HG02642 (cell line): ENCODE measurements at regions not wholly inside any gene's neighbourhood (a gene's known extent, or its start where the extent isn't known, plus 50 kb on each side); places are given as distances from the start of the nearest gene placed in this dataset.
"Not testable (repeated sequence)": the region's sequence is repeated elsewhere in the genome, so short reads cannot be mapped to it uniquely, and the experiment has no call there.

ENCODE experiments used
- ATAC-seq: cut with Tn5 transposase; IDR thresholded peaks from one replicate; pipeline ENCODE4 v1.9.1; 2021; ENCODE audit warnings: mild to moderate bottlenecking; ENCODE audit not compliant: unreplicated experiment, poor library complexity

- ATAC-seq: no peak
These were observed 50.4 kb upstream of the RAPH1 start for GRCh38 chr2:203585516-203585915.

GRCh38 chr2:203586206-203586605 is 51.1 kb upstream of the RAPH1 start:
- ATAC-seq: no peak

- no peak for ATAC-seq
These were observed 51.6 kb upstream of the RAPH1 start for GRCh38 chr2:203586696-203587095.

DNA sequence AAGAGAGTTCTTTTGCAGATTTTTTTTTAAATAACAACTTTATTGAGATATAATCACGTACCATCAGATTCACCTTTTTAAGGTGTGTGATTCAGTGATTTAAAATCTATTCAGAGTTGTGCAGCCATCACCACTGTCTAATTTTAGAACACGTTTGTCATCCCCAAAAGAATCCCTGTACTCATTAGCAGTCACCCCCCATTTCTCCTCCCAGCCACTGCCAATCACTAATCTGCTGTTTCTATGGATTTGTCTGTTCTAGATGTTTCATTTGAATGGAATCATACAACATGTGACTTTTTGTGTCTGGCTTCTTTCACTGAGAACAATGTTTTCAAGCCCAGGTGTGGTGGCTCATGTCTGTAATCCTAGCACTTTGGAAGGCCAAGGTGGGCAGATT is 55.4 kb upstream of the RAPH1 start:
- no peak for ATAC-seq

DNA sequence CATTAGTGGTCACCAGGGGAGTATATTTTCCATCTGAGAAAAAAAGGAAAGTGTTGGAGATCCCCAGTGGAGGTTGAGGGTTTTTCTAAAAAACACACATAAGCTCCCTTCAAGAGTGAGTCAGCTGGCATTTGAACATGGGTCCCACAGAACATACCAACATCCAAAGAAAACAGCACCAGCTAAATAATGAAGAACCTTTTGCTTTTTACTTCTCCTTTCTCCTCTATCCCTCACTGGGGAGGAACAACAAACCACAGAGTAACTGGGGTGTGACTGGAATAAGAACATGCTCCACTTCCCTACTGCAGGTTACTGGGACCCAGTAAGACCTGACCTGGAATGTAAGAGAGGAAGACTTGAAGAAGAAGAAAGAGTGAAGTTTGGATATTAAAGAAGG is 56.5 kb upstream of the RAPH1 start:
- no peak for ATAC-seq

- ATAC-seq: no peak
These were observed 57.4 kb upstream of the RAPH1 start for GRCh38 chr2:203592470-203592869.

DNA sequence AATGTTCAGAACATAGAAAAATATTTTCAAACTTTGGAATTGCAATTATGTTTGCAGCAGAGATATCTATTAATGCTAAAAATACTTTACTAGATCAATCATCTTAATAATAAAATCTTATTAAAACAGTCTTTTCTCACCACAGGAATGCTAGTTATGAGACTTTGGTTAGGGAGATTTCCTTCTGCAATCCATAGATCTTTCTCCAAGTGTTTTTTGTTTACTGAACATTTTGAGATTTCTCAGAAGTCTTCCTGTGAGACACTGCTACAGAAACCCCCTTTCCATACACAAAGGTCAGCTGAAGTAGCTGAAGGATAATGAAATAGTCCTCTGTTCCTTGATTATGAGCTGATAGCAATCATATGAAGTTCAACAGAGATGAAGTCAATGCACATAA is 59.4 kb upstream of the RAPH1 start:
- ATAC-seq: no peak

DNA sequence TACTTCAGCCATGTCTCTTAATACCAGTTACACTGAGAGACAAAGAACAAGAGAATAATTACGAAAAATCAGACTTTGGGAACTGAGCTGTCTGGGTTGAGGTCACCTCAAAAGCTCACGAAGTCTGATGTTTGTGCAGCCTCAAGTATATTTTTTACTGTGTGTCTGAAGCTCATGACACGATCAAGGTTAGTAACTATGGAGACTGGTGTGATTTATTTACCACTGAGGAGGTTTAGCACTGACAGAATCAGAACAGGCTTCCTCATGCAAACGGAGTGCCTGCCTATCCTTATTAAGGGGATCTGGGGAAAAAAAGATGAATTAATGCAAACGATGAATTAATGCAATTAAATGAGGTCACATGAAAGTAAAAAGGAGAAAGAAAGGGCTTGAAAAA is 61.1 kb upstream of the RAPH1 start:
- no peak for ATAC-seq

- peak; percentile 44 for ATAC-seq
These were observed 64.4 kb upstream of the RAPH1 start for GRCh38 chr2:203599509-203599908.

GRCh38 chr2:203600286-203600685 is 65.2 kb upstream of the RAPH1 start:
- ATAC-seq: no peak

- ATAC-seq: no peak
These were observed 68.6 kb upstream of the RAPH1 start for GRCh38 chr2:203603456-203604389.

DNA sequence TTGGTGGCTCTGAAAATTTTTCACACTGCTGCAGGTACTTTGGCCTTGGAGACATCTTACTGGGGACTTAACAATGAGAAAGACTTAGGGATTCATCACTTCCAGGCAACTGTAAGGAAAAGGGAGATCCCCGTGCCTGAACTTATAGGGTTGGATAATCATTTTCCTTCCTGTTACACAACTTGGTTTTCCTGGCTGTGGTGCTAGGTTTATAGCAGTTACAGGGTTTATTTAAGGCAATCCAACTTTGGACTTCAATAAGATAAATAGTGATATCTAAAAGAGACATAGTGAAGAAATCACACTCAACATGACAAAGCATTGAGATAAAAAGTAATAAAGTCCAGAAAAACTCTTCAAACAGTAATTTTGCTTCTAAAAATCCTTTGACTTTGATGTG is 70.2 kb upstream of the RAPH1 start:
- no peak for ATAC-seq

GRCh38 chr2:203606051-203606450 is 71.0 kb upstream of the RAPH1 start:
- ATAC-seq: no peak

DNA sequence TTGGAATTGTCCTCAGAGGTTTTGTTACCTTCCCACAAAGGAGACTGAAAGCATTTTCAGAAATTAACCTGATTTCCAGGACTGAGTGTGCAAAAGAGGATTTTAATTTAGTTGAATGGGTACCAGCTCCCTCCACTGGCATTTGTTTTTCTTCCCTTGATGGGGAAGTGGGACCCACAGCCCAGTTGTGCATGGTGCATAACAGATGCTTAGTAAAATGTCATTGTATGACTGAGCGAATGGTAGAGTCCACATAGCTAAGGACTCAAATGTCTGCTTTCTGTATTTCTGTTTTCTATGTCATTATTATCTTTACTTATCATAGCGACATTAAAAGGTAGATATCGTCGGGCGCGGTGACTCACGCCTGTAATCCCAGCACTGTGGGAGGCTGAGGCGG is 75.5 kb upstream of the RAPH1 start:
- no peak for ATAC-seq

DNA sequence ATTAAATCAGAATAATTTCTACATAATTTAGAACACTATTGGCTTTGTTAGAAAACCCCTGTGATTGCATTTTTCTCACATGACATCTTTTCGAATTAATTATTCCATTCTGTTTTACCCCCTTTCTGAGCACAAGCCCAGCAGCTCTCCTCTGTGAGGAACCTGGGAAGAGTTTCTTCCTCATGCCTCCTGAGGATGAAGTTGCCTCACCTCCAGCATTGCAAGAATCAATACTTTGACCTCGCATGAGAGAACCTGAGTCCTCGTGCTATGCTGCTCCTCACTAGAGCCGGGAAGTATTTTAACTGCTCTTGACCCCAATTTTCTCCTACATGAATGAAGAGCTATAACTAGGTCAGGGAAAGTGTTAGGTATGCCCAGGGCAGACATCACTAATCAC is 77.1 kb upstream of the RAPH1 start:
- no peak for ATAC-seq

GRCh38 chr2:203619267-203619878 is 84.3 kb upstream of the RAPH1 start:
- no peak for ATAC-seq

DNA sequence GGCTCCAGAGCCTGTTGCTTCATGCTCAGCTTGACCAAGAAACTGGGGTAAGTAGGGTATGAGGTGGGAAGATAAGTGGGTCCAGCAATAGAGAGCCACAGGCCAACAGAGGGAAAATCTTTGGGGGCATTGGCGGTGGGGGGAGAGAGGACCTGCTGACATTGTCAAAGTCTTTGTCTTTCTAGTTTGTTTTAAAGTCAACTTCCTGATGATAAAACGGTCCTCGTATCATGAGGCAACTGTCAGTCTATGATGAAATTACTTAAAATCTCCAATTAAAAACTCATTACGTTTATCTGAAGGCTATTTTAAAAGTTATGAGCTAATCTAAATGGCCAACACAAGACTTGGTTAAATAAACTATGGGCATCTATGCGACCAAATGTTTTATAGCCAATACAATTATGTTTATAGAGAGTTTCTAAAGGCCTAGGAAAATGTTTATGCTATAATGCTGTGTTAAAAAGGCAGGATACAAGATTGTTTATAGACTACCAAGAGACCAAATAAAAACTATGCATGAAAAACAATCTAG is 84.4 kb upstream of the CD28 start:
- no peak for ATAC-seq

DNA sequence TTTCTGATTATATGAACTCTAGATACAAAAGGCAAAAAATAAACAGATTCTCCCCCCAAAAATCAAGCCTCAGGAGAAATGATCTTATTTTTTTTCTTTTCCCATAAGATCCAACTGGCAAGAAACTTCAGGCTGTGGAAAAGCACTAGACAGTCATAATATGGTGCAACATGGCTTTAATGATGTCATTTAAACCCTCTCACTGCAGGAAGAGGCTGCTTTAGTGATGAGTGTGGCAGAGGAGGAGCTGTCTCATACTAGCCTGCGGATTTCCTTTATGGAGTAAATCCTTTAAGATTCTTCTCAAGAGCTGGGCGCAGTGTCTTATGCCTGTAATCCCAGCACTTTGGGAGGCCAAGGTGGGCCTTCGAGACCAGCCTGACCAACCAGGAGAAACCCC is 83.3 kb upstream of the CD28 start:
- no peak for ATAC-seq

DNA sequence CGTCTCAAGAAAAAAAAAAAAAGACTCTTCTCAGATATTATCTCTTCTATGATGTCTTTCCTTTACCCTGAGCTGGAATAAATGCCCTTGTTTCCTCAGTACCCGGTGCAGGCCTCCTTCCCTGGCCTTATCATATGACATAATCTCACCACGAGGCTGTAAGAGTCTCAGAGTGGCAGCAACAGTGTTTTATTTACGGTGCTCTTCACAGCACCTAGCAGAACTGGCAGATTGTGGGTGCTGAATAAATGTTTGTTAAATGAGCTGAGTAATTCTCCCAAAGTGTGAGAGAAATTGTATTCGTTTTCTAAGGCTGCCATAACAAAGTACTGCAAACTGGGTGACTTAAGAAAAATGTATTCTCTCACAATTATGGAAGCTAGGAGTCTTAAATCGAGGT is 82.8 kb upstream of the CD28 start:
- no peak for ATAC-seq

- no peak for ATAC-seq
These were observed 80.7 kb upstream of the CD28 start for GRCh38 chr2:203625701-203626100.

DNA sequence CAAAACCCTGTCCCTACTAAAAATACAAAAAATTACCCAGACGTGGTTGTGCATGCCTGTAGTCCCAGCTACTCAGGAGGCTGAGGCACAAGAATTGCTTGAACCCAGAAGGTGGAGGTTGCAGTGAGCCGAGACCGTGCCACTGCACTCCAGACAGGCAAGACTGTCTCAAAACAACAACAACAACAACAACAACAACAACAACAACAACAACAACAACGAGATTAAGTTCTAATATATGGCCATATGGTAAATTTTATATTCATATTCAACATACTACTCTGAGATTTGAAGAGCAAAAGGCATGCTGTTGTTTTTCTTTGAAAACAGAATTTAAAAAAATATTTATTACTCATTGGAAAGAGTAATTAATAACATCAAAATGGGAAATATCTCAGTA is 80.2 kb upstream of the CD28 start:
- not testable (repeated sequence) for ATAC-seq
